GM12892 (cell line): ENCODE measurements at regions not wholly inside any gene's neighbourhood (a gene's known extent, or its start where the extent isn't known, plus 50 kb on each side); places are given as distances from the start of the nearest gene placed in this dataset.

Source experiments
- POLR2A ChIP-seq: IDR thresholded peaks from 2 replicates; pipeline ENCODE4 v1.6.1; 2011; ENCODE audit warnings: low read depth, low read length, control low read depth
- POLR2AphosphoS5 ChIP-seq: IDR thresholded peaks from 2 replicates; pipeline ENCODE4 v1.6.1; 2011; ENCODE audit warnings: low read depth, low read length, control low read depth
- TAF1 ChIP-seq: IDR thresholded peaks from 2 replicates; pipeline ENCODE4 v1.6.1; 2011; ENCODE audit warnings: low read depth, mild to moderate bottlenecking, control low read depth, low read length, borderline replicate concordance

DNA sequence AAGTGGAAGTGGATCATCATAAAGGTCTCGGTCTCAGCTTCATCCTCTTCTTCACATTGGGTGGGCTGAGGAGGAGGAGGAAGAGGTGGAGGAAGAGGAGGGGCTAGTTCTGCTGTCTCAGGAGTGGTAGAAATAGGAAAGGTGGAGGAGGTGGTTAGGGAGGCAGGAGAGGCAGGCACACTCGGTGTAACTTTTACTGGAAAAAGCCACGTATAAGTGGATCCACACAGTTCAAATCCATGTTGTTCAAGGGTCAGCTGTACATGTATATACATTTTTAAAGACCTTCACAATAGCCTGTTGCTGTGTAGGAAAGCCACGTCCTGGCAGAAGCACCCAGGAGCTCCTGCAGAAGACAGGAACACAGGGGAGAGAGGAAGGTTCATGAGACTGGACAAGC, 110.3 kb upstream of the RAB12 start:
- no peak for TF ChIP-seq POLR2A
- TF ChIP-seq POLR2AphosphoS5: no peak
- TF ChIP-seq TAF1: no peak
